ENCODE measurements at regions not wholly inside any gene's neighbourhood (a gene's known extent, or its start where the extent isn't known, plus 50 kb on each side); places are given as distances from the start of the nearest gene placed in this dataset.

DNA sequence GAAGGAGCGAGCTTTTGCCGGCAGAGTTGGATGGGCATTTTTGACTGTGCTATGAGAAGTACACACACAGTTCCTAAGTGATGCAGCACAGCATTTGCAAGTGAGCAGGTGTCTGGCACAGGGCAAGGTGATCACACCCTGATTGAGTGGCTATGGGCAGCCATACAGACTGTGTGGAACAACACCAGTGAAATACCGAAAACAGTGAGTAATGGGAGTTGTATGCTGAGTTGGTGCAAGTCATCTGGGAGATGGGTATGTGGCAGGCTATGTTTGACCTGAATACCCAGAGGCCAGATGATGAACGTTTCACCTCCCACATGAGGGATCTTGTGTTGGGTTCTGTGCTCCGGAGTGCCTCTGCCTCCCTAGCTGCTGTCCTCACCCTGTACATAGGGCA, 53.5 kb upstream of the TIPARP start:
- no peak for TF ChIP-seq POLR2A (IDR thresholded peaks at IDR 0.05)
- TF ChIP-seq, protein P1, sequence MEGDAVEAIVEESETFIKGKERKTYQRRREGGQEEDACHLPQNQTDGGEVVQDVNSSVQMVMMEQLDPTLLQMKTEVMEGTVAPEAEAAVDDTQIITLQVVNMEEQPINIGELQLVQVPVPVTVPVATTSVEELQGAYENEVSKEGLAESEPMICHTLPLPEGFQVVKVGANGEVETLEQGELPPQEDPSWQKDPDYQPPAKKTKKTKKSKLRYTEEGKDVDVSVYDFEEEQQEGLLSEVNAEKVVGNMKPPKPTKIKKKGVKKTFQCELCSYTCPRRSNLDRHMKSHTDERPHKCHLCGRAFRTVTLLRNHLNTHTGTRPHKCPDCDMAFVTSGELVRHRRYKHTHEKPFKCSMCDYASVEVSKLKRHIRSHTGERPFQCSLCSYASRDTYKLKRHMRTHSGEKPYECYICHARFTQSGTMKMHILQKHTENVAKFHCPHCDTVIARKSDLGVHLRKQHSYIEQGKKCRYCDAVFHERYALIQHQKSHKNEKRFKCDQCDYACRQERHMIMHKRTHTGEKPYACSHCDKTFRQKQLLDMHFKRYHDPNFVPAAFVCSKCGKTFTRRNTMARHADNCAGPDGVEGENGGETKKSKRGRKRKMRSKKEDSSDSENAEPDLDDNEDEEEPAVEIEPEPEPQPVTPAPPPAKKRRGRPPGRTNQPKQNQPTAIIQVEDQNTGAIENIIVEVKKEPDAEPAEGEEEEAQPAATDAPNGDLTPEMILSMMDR (IDR thresholded peaks at IDR 0.05) = no peak
- Histone ChIP-seq H3K27me3 (no peaks in the 10 kb centered on the region), H3K4me1 (no peaks in the 10 kb centered on the region), H3K36me3 (no peaks in the 10 kb centered on the region), H3K9me3 (no peaks in the 10 kb centered on the region), H3K4me3 (no peak overlapping the region), H3K27ac (no peak overlapping the region)
- DNase-seq = no peak
- intact Hi-C loops (cut with DNase I; ENCODE audit: low total_unique reads) = no loop called here

DNA sequence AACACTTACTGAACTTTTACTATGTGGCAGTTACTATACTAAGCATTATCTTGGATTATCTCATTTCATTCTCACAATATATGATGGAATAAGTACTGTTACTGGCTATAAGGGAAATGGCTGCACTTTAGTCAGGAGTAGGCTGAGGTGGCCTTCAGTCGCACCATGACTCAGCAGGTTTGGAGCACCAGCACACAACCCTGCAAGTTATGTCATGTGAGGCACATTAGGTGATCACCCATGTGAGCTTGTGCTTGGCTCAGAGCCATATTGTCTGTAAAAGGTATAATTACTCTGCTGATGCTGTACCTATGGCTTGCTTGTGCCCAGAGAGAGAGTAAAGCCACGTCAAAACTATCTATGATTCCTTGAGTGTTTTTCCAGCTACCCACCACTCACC, 54.1 kb upstream of the TIPARP start:
- Histone ChIP-seq H3K36me3 (no peaks in the 10 kb centered on the region), H3K27ac (no peak overlapping the region), H3K4me1 (no peaks in the 10 kb centered on the region), H3K4me3 (no peak overlapping the region), H3K27me3 (no peaks in the 10 kb centered on the region), H3K9me3 (no peaks in the 10 kb centered on the region)
- intact Hi-C loops (cut with DNase I; ENCODE audit: low total_unique reads) = no loop called here
- TF ChIP-seq, protein P1 (IDR thresholded peaks at IDR 0.05) = no peak
- no peak for TF ChIP-seq POLR2A (IDR thresholded peaks at IDR 0.05)
- no peak for DNase-seq

DNA sequence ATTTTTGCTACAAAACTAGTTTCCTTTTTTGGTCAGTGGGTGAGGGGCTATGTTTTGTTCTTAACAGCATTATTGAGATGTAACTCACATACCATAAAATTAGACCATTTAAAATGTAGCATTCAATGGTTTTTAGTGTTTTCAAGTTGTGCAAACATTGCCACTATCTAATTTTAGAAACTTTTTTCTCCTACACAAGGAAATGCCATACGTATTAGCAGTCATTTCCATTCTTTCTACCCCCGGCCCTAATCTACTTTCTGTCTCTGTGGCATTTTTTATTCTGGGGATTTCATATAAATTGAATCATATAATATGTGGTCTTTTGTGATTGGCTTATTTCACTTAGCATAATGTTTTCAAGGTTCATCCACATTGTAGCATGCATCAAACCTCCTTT, 55.0 kb upstream of the TIPARP start:
- Histone ChIP-seq H3K9me3 (no peaks in the 10 kb centered on the region), H3K4me3 (no peak overlapping the region), H3K27ac (no peak overlapping the region), H3K27me3 (no peaks in the 10 kb centered on the region), H3K36me3 (no peaks in the 10 kb centered on the region), H3K4me1 (no peaks in the 10 kb centered on the region)
- intact Hi-C loops (cut with DNase I; ENCODE audit: low total_unique reads) = no loop called here
- TF ChIP-seq, protein P1 (IDR thresholded peaks at IDR 0.05) = no peak
- no peak for TF ChIP-seq POLR2A (IDR thresholded peaks at IDR 0.05)
- DNase-seq = no peak

DNA sequence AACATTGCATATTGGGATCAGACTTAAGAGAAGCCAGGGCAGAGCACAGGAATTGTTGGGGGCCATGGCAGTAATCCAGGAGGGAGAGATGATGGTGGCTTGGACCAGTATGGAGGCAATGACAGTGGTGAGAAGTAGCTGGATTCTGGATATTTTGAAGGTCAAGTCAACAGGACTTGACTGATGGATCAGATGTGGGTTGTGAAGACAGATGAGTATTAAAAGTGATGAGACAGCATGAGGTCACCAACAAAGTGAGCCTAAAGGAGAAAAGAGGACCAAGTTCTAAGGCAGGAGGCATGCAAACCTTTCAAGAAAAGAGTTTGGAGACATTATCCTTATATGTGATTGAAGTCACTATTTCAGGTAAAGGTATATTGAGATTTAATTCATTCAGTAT, 56.6 kb upstream of the TIPARP start:
- intact Hi-C loops (cut with DNase I; ENCODE audit: low total_unique reads) = no loop called here
- H3K4me3 ChIP-seq = no peak overlapping the region
- H3K9me3 ChIP-seq = no peaks in the 10 kb centered on the region
- no peak overlapping the region for H3K27ac ChIP-seq
- H3K27me3 ChIP-seq = no peaks in the 10 kb centered on the region
- no peaks in the 10 kb centered on the region for H3K36me3 ChIP-seq
- TF ChIP-seq, protein P1 (IDR thresholded peaks at IDR 0.05) = no peak
- TF ChIP-seq POLR2A (IDR thresholded peaks at IDR 0.05) = no peak
- no peaks in the 10 kb centered on the region for H3K4me1 ChIP-seq
- no peak for DNase-seq

DNA sequence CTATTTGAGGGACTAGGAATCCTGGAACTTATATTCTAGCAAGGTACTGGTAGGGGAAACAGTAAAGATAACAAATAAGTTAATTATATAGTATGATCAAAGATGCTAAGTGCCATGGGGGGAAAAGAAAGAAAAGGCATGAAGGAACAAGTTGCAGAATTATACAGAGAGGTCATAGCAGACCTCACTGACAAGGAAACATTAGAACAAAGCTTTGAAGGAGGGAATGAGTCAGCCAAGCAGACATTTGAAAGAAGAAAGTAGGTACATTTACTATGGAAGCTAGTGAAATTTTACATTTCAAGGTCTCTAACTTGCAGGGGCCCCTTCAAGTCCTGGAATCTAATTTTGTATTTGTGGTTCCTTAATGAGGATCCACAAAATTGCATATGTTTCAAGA, 57.2 kb upstream of the TIPARP start:
- DNase-seq = no peak
- TF ChIP-seq, protein P1 (IDR thresholded peaks at IDR 0.05) = no peak
- TF ChIP-seq POLR2A (IDR thresholded peaks at IDR 0.05) = no peak
- no peak overlapping the region for H3K27ac ChIP-seq
- H3K4me3 ChIP-seq = no peak overlapping the region
- H3K4me1 ChIP-seq = no peaks in the 10 kb centered on the region
- intact Hi-C loops (cut with DNase I; ENCODE audit: low total_unique reads) = no loop called here
- no peaks in the 10 kb centered on the region for H3K9me3 ChIP-seq
- no peaks in the 10 kb centered on the region for H3K27me3 ChIP-seq
- no peaks in the 10 kb centered on the region for H3K36me3 ChIP-seq
